ENCODE measurements at regions not wholly inside any gene's neighbourhood (a gene's known extent, or its start where the extent isn't known, plus 50 kb on each side); places are given as distances from the start of the nearest gene placed in this dataset.

- Histone ChIP-seq H3K4me1 (no peaks in the 10 kb centered on the region), H3K4me3 (no peak overlapping the region), H3K9me3 (no peaks in the 10 kb centered on the region), H3K36me3 (no peaks in the 10 kb centered on the region), H3K27ac (no peak overlapping the region), H3K9ac (ENCODE audit: low read depth in 2 of 2, low read length in 2 of 2) (no peak overlapping the region), H3K27me3 (no peaks in the 10 kb centered on the region)
- TF ChIP-seq CTCF (IDR thresholded peaks at IDR 0.05), result no peak
- DNase-seq, result no peak
- intact Hi-C loops (cut with DNase I), result no loop called here
Measured at GRCh38 chr13:82766732-82767321, 1115.4 kb downstream of the SLITRK1 start.

- TF ChIP-seq CTCF (IDR thresholded peaks at IDR 0.05), result no peak
- Histone ChIP-seq H3K36me3 (no peaks in the 10 kb centered on the region), H3K9me3 (peaks cover 3% of the 10 kb centered on the region), H3K27me3 (no peaks in the 10 kb centered on the region), H3K9ac (ENCODE audit: low read depth in 2 of 2, low read length in 2 of 2) (no peak overlapping the region), H3K4me1 (no peaks in the 10 kb centered on the region), H3K4me3 (no peak overlapping the region), H3K27ac (no peak overlapping the region)
- intact Hi-C loops (cut with DNase I), result no loop called here
- DNase-seq, result no peak
Measured at GRCh38 chr13:82758044-82758443, 1124.2 kb downstream of the SLITRK1 start.

GRCh38 chr13:82751206-82751605, 1131.1 kb downstream of the SLITRK1 start:
- Histone ChIP-seq H3K27ac (no peak overlapping the region), H3K9ac (ENCODE audit: low read depth in 2 of 2, low read length in 2 of 2) (no peak overlapping the region), H3K4me3 (no peak overlapping the region), H3K9me3 (no peaks in the 10 kb centered on the region), H3K36me3 (no peaks in the 10 kb centered on the region), H3K27me3 (no peaks in the 10 kb centered on the region), H3K4me1 (no peaks in the 10 kb centered on the region)
- no peak for TF ChIP-seq CTCF (IDR thresholded peaks at IDR 0.05)
- intact Hi-C loops (cut with DNase I), result no loop called here
- no peak for DNase-seq

- Histone ChIP-seq H3K9me3 (no peaks in the 10 kb centered on the region), H3K27me3 (no peaks in the 10 kb centered on the region), H3K36me3 (no peaks in the 10 kb centered on the region), H3K4me1 (no peaks in the 10 kb centered on the region), H3K9ac (ENCODE audit: low read depth in 2 of 2, low read length in 2 of 2) (no peak overlapping the region), H3K27ac (no peak overlapping the region), H3K4me3 (no peak overlapping the region)
- no peak for TF ChIP-seq CTCF (IDR thresholded peaks at IDR 0.05)
- DNase-seq, result no peak
- intact Hi-C loops (cut with DNase I), result no loop called here
Measured at GRCh38 chr13:82749551-82749950, 1132.7 kb downstream of the SLITRK1 start.

- no peaks in the 10 kb centered on the region for H3K9me3 ChIP-seq
- no peaks in the 10 kb centered on the region for H3K4me1 ChIP-seq
- H3K9ac ChIP-seq (ENCODE audit: low read depth in 2 of 2, low read length in 2 of 2), result no peak overlapping the region
- H3K27me3 ChIP-seq, result no peaks in the 10 kb centered on the region
- no peak overlapping the region for H3K27ac ChIP-seq
- no peaks in the 10 kb centered on the region for H3K36me3 ChIP-seq
- intact Hi-C loops (cut with DNase I), result no loop called here
- no peak overlapping the region for H3K4me3 ChIP-seq
- no peak for DNase-seq
- TF ChIP-seq CTCF (IDR thresholded peaks at IDR 0.05), result no peak
Measured at GRCh38 chr13:82747958-82748357, 1134.3 kb downstream of the SLITRK1 start.

All from colonic mucosa (tissue), 4 donors.